Right atrium auricular region (tissue), 2 donors: ENCODE measurements at regions not wholly inside any gene's neighbourhood (a gene's known extent, or its start where the extent isn't known, plus 50 kb on each side); places are given as distances from the start of the nearest gene placed in this dataset.

Experiments
- DNase-seq: peaks from one replicate; pipeline ENCODE4 v3.0.0-alpha.2; 2019; ENCODE audit warnings: low spot score
- H3K27ac ChIP-seq, 2 donors: fragments of 200-600 bp; sonication (generic); 1 replicate in 1 of 2; 2 replicates in 1 of 2; pipeline ENCODE4 v1.5.1; 2016 to 2019
- H3K27me3 ChIP-seq, 2 donors: fragments of 200-600 bp; sonication (generic); one replicate each; pipeline versions ENCODE4 v1.5.1 to v1.6.0; 2017 to 2019
- H3K36me3 ChIP-seq: fragments of 200-600 bp; sonication (generic); one replicate; pipeline ENCODE4 v1.5.1; 2016
- H3K4me1 ChIP-seq, 2 donors: fragments of 200-600 bp; sonication (generic); one replicate each; pipeline versions ENCODE4 v1.5.1 to v1.6.0; 2017 to 2019
- H3K4me3 ChIP-seq, 2 donors: fragments of 200-600 bp; sonication (generic); 1 replicate in 1 of 2; 2 replicates in 1 of 2; pipeline ENCODE4 v1.5.1; 2017 to 2019; ENCODE audit warnings: mild to moderate bottlenecking in 1 of 2, moderate library complexity in 1 of 2
- H3K9me3 ChIP-seq, 2 donors: fragments of 200-600 bp; sonication (generic); one replicate each; pipeline ENCODE4 v1.5.1; 2019
- CTCF ChIP-seq, 2 donors: fragments of 200-600 bp; sonication (generic); IDR thresholded peaks; one replicate each; pipeline ENCODE4 v1.5.1; 2019; ENCODE audit warnings: antibody characterized with exemption in 2 of 2

DNA sequence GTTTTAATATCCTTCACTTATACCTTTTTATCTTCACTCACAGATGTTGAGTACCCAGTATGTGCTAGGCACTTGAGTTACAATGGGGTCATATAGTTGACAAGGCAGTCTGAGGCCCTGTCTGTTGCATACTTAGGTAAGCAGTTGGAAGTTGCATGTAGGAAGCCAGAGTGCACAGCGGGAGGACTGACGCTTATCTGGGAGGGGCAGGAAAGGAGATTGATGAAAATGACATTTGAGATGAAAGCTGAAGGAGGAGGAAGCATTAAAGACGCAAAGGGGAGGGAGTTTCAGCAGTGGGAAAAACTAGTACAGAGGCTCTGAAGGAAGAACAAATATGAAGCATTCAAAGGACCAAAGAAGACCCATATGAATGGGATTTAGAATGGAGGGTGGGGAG lies 266.2 kb downstream of the HTR7 start:
- no peaks in the 10 kb centered on the region for H3K9me3 ChIP-seq
- peaks cover 0 to 9% of the 10 kb centered on the region in 2 donors for H3K4me1 ChIP-seq
- no peaks in the 10 kb centered on the region for H3K27me3 ChIP-seq
- no peak overlapping the region for H3K27ac ChIP-seq
- no peak overlapping the region for H3K4me3 ChIP-seq
- H3K36me3 ChIP-seq = no peaks in the 10 kb centered on the region
- no peak for TF ChIP-seq CTCF (IDR thresholded peaks at IDR 0.05)
- no peak for DNase-seq

DNA sequence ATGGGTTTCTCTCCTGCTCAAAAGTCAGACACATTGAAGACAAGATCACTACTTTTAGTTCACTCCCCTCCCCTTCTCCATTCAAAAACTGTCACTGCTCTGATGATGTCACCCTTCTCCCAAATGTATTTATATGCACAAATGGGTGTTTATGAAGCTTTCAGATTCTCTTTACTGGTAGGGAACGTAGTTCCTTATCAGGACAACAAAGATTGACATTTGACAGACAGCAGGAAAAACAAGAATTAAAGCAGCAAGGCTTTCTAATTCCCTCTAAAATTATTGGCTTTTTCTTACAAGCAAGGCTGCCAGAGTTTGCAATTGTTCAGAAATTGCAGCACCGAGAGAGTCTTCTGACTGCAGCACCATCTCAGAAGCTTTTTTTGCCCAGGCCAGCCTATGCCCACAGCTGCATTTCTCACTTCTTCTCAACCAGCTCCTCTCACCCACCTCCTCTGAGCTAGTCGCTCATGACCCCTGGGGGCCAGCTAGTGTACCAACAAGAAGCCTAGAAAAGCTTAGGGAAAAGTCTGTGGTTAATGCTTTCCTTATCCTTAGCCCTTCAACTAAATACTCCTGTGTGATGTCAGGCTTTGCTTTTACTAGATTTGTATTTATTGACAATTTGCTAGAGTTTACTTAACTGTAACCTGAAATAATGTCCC lies 265.1 kb downstream of the HTR7 start:
- Histone ChIP-seq H3K27ac (no peak overlapping the region), H3K4me3 (no peak overlapping the region), H3K4me1 (peaks cover 0 to 9% of the 10 kb centered on the region in 2 donors), H3K27me3 (no peaks in the 10 kb centered on the region), H3K9me3 (no peaks in the 10 kb centered on the region), H3K36me3 (no peaks in the 10 kb centered on the region)
- DNase-seq = no peak
- TF ChIP-seq CTCF (IDR thresholded peaks at IDR 0.05) = peak in 1 of 2 donors; percentile 62

DNA sequence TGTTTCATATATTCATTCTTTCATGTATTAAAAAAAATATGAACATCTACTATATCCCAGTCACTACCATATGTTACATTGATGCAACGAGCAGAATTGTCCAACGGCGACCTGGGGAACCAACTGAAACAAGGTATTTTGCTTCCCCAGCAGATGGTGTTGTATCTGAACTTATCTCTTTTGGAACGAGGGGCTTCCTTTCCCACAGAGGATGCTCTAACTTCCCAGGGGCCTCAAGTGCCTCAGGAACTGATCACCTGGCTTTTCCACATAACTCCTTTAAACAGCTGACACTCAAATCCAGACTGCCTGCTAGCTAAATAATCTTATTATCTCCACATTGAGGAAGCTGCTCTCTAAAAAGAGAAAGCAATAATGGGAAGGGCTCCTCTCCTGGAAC lies 259.3 kb downstream of the HTR7 start:
- no peak for TF ChIP-seq CTCF (IDR thresholded peaks at IDR 0.05)
- Histone ChIP-seq H3K9me3 (no peaks in the 10 kb centered on the region), H3K36me3 (no peaks in the 10 kb centered on the region), H3K27me3 (no peaks in the 10 kb centered on the region), H3K4me3 (no peak overlapping the region), H3K27ac (no peak overlapping the region), H3K4me1 (no peaks in the 10 kb centered on the region)
- no peak for DNase-seq

- Histone ChIP-seq H3K27me3 (no peaks in the 10 kb centered on the region), H3K36me3 (no peaks in the 10 kb centered on the region), H3K27ac (no peak overlapping the region), H3K4me1 (no peaks in the 10 kb centered on the region), H3K4me3 (no peak overlapping the region), H3K9me3 (no peaks in the 10 kb centered on the region)
- TF ChIP-seq CTCF (IDR thresholded peaks at IDR 0.05) = no peak
- DNase-seq = no peak
Observed at GRCh38 chr10:90602862-90603610, 254.8 kb downstream of the HTR7 start.

DNA sequence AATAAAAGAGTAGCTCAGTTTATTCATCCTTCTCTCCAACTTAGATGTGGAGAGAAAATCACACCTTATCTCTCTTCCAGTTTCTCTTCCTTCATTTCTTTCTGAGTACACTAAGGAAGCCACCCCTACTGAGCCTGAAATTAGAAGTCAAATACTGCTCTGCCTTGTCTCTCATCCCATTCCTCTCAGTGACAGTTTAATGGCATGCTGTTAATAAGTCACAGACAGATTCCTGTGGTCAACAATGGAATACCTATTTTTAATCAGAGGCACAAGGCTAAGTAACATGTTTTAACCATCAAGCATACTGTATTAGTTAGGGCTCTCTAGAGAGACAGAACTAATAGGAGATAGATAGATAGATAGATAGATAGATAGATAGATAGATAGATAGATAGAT lies 253.2 kb downstream of the HTR7 start:
- no peak overlapping the region for H3K4me3 ChIP-seq
- no peaks in the 10 kb centered on the region for H3K9me3 ChIP-seq
- no peaks in the 10 kb centered on the region for H3K4me1 ChIP-seq
- H3K27me3 ChIP-seq = no peaks in the 10 kb centered on the region
- H3K36me3 ChIP-seq = no peaks in the 10 kb centered on the region
- DNase-seq = no peak
- no peak overlapping the region for H3K27ac ChIP-seq
- TF ChIP-seq CTCF (IDR thresholded peaks at IDR 0.05) = no peak
